Renal cortical epithelial cell (primary cell): ENCODE measurements at regions not wholly inside any gene's neighbourhood (a gene's known extent, or its start where the extent isn't known, plus 50 kb on each side); places are given as distances from the start of the nearest gene placed in this dataset.

ENCODE experiments used
- DNase-seq: peaks from one replicate; pipeline ENCODE4 v3.0.0-alpha.2; 2011; ENCODE audit warnings: low read depth

- peak; percentile 92 for DNase-seq
Observed at GRCh38 chr9:19999491-20000057, 210.7 kb upstream of the SLC24A2 start.

GRCh38 chr9:19998823-19999455 lies 210.1 kb upstream of the SLC24A2 start:
- DNase-seq, result peak; percentile 82

- peak; percentile 83 for DNase-seq
Observed at GRCh38 chr9:19998153-19998552, 209.3 kb upstream of the SLC24A2 start.

GRCh38 chr9:19995619-19996018 lies 206.8 kb upstream of the SLC24A2 start:
- DNase-seq, result no peak

- peak; percentile 99 for DNase-seq
Observed at GRCh38 chr9:19994296-19994695, 205.5 kb upstream of the SLC24A2 start.

GRCh38 chr9:19992556-19992955 lies 203.7 kb upstream of the SLC24A2 start:
- DNase-seq, result peak; percentile 80

- DNase-seq, result no peak
Observed at GRCh38 chr9:19989213-19989612, 200.4 kb upstream of the SLC24A2 start.

- DNase-seq, result no peak
Observed at GRCh38 chr9:19988281-19988680, 199.4 kb upstream of the SLC24A2 start.

GRCh38 chr9:19985081-19985480 lies 196.2 kb upstream of the SLC24A2 start:
- DNase-seq, result no peak

GRCh38 chr9:19976226-19976625 lies 187.4 kb upstream of the SLC24A2 start:
- peak; percentile 72 for DNase-seq

GRCh38 chr9:19975499-19975898 lies 186.7 kb upstream of the SLC24A2 start:
- no peak for DNase-seq

GRCh38 chr9:19969721-19970120 lies 180.9 kb upstream of the SLC24A2 start:
- DNase-seq, result peak; percentile 29

GRCh38 chr9:19967888-19968459 lies 179.1 kb upstream of the SLC24A2 start:
- no peak for DNase-seq

GRCh38 chr9:19967216-19967887 lies 178.5 kb upstream of the SLC24A2 start:
- DNase-seq, result peak; percentile 13

GRCh38 chr9:19965336-19965735 lies 176.5 kb upstream of the SLC24A2 start:
- no peak for DNase-seq

- DNase-seq, result peak; percentile 50
Observed at GRCh38 chr9:19947996-19948395, 159.2 kb upstream of the SLC24A2 start.

GRCh38 chr9:19946441-19947109 lies 157.7 kb upstream of the SLC24A2 start:
- peak; percentile 65 for DNase-seq

- no peak for DNase-seq
Observed at GRCh38 chr9:19941874-19942273, 153.0 kb upstream of the SLC24A2 start.

GRCh38 chr9:19940811-19941535 lies 152.1 kb upstream of the SLC24A2 start:
- no peak for DNase-seq

- no peak for DNase-seq
Observed at GRCh38 chr9:19939734-19940278, 151.0 kb upstream of the SLC24A2 start.

- no peak for DNase-seq
Observed at GRCh38 chr9:19938990-19939733, 150.3 kb upstream of the SLC24A2 start.
